Inflammatory macrophage treated with lipopolysaccharide for 4 hours (primary cell): ENCODE measurements at regions not wholly inside any gene's neighbourhood (a gene's known extent, or its start where the extent isn't known, plus 50 kb on each side); places are given as distances from the start of the nearest gene placed in this dataset.
"Not testable (repeated sequence)": the region's sequence is repeated elsewhere in the genome, so short reads cannot be mapped to it uniquely, and the experiment has no call there.

ENCODE experiments used
- DNase-seq: peaks from one replicate; pipeline ENCODE4 v3.0.0-alpha.2; 2020

GRCh38 chr4:79604152-79604551 is 196.1 kb upstream of the GK2 start:
- no peak for DNase-seq

- peak; percentile 66 for DNase-seq
Observed at GRCh38 chr4:79603681-79604080, 195.7 kb upstream of the GK2 start.

GRCh38 chr4:79599691-79600090 is 191.7 kb upstream of the GK2 start:
- no peak for DNase-seq

- DNase-seq, result no peak
Observed at GRCh38 chr4:79598801-79599200, 190.8 kb upstream of the GK2 start.

GRCh38 chr4:79598214-79598613 is 190.2 kb upstream of the GK2 start:
- no peak for DNase-seq

- no peak for DNase-seq
Observed at GRCh38 chr4:79597266-79597665, 189.2 kb upstream of the GK2 start.

GRCh38 chr4:79592218-79592617 is 184.2 kb upstream of the GK2 start:
- DNase-seq, result not testable (repeated sequence)

- no peak for DNase-seq
Observed at GRCh38 chr4:79588679-79589078, 180.7 kb upstream of the GK2 start.

- DNase-seq, result not testable (repeated sequence)
Observed at GRCh38 chr4:79587207-79587606, 179.2 kb upstream of the GK2 start.

GRCh38 chr4:79585834-79586233 is 177.8 kb upstream of the GK2 start:
- DNase-seq, result no peak

GRCh38 chr4:79585330-79585729 is 177.3 kb upstream of the GK2 start:
- DNase-seq, result no peak

GRCh38 chr4:79584902-79585301 is 176.9 kb upstream of the GK2 start:
- DNase-seq, result no peak

GRCh38 chr4:79584352-79584751 is 176.3 kb upstream of the GK2 start:
- no peak for DNase-seq

GRCh38 chr4:79578606-79579005 is 170.6 kb upstream of the GK2 start:
- peak; percentile 75 for DNase-seq

GRCh38 chr4:79576429-79576753 is 168.4 kb upstream of the GK2 start:
- DNase-seq, result peak; percentile 6

GRCh38 chr4:79575709-79576428 is 167.8 kb upstream of the GK2 start:
- DNase-seq, result no peak

GRCh38 chr4:79574741-79575451 is 166.9 kb upstream of the GK2 start:
- no peak for DNase-seq

- DNase-seq, result no peak
Observed at GRCh38 chr4:79563219-79563618, 155.2 kb upstream of the GK2 start.

- DNase-seq, result no peak
Observed at GRCh38 chr4:79561751-79562150, 153.7 kb upstream of the GK2 start.

- DNase-seq, result not testable (repeated sequence)
Observed at GRCh38 chr4:79559398-79559797, 151.4 kb upstream of the GK2 start.

- DNase-seq, result no peak
Observed at GRCh38 chr4:79552311-79552710, 144.3 kb upstream of the GK2 start.

GRCh38 chr4:79551555-79551954 is 143.5 kb upstream of the GK2 start:
- no peak for DNase-seq

GRCh38 chr4:79547851-79548250 is 139.8 kb upstream of the GK2 start:
- no peak for DNase-seq

GRCh38 chr4:79545292-79545691 is 137.3 kb upstream of the GK2 start:
- not testable (repeated sequence) for DNase-seq

- no peak for DNase-seq
Observed at GRCh38 chr4:79540143-79540542, 132.1 kb upstream of the GK2 start.
